ENCODE measurements at regions not wholly inside any gene's neighbourhood (a gene's known extent, or its start where the extent isn't known, plus 50 kb on each side); places are given as distances from the start of the nearest gene placed in this dataset.

GRCh38 chr11:71201936-71202597, 50.3 kb downstream of the SHANK2 start:
- no peaks in the 10 kb centered on the region for H3K9me3 ChIP-seq
- no peak for DNase-seq (ENCODE audit: low spot score in 2 of 2)
- 84% methylated on average over 6 of the region's 6 CpGs for WGBS
- H3K36me3 ChIP-seq: no peaks in the 10 kb centered on the region
- no peak overlapping the region for H3K4me3 ChIP-seq
- no peak for TF ChIP-seq EP300 (IDR thresholded peaks at IDR 0.05)
- no peak for TF ChIP-seq CTCF (IDR thresholded peaks at IDR 0.05)
- TF ChIP-seq POLR2A (IDR thresholded peaks at IDR 0.05): no peak
- TF ChIP-seq POLR2AphosphoS5 (IDR thresholded peaks at IDR 0.05): no peak
- no peak overlapping the region for H3K27ac ChIP-seq
- peaks cover 39% of the 10 kb centered on the region for H3K27me3 ChIP-seq
- no peaks in the 10 kb centered on the region for H3K4me1 ChIP-seq

- DNase-seq (ENCODE audit: low spot score in 2 of 2): no peak
- Histone ChIP-seq H3K4me3 (no peak overlapping the region), H3K27me3 (peaks cover 39% of the 10 kb centered on the region), H3K27ac (no peak overlapping the region), H3K36me3 (no peaks in the 10 kb centered on the region), H3K4me1 (no peaks in the 10 kb centered on the region), H3K9me3 (no peaks in the 10 kb centered on the region)
- TF ChIP-seq POLR2A (IDR thresholded peaks at IDR 0.05) (no peak), POLR2AphosphoS5 (IDR thresholded peaks at IDR 0.05) (no peak), EP300 (IDR thresholded peaks at IDR 0.05) (no peak), CTCF (IDR thresholded peaks at IDR 0.05) (no peak)
- WGBS: 100% methylated on average over 8 of the region's 20 CpGs
Measured at GRCh38 chr11:71201231-71201630, 51.1 kb downstream of the SHANK2 start.

- H3K27ac ChIP-seq: no peak overlapping the region
- no peak for DNase-seq (ENCODE audit: low spot score in 2 of 2)
- TF ChIP-seq CTCF (IDR thresholded peaks at IDR 0.05) (no peak), POLR2AphosphoS5 (IDR thresholded peaks at IDR 0.05) (no peak), EP300 (IDR thresholded peaks at IDR 0.05) (no peak), POLR2A (IDR thresholded peaks at IDR 0.05) (no peak)
- 76% methylated on average over 5 of the region's 5 CpGs for WGBS
- H3K9me3 ChIP-seq: no peaks in the 10 kb centered on the region
- peaks cover 39% of the 10 kb centered on the region for H3K27me3 ChIP-seq
- no peak overlapping the region for H3K4me3 ChIP-seq
- H3K36me3 ChIP-seq: no peaks in the 10 kb centered on the region
- H3K4me1 ChIP-seq: no peaks in the 10 kb centered on the region
Measured at GRCh38 chr11:71200761-71201160, 51.6 kb downstream of the SHANK2 start.

GRCh38 chr11:71200172-71200716, 52.1 kb downstream of the SHANK2 start:
- TF ChIP-seq POLR2A (IDR thresholded peaks at IDR 0.05): no peak
- TF ChIP-seq POLR2AphosphoS5 (IDR thresholded peaks at IDR 0.05): no peak
- no peak for TF ChIP-seq EP300 (IDR thresholded peaks at IDR 0.05)
- no peak for TF ChIP-seq CTCF (IDR thresholded peaks at IDR 0.05)
- peaks cover 39% of the 10 kb centered on the region for H3K27me3 ChIP-seq
- H3K4me3 ChIP-seq: no peak overlapping the region
- 75% methylated on average over 9 of the region's 9 CpGs for WGBS
- no peak for DNase-seq (ENCODE audit: low spot score in 2 of 2)
- no peak overlapping the region for H3K27ac ChIP-seq
- H3K4me1 ChIP-seq: no peaks in the 10 kb centered on the region
- no peaks in the 10 kb centered on the region for H3K36me3 ChIP-seq
- no peaks in the 10 kb centered on the region for H3K9me3 ChIP-seq

GRCh38 chr11:71199226-71199820, 53.1 kb downstream of the SHANK2 start:
- TF ChIP-seq EP300 (IDR thresholded peaks at IDR 0.05) (no peak), CTCF (IDR thresholded peaks at IDR 0.05) (no peak), POLR2AphosphoS5 (IDR thresholded peaks at IDR 0.05) (no peak), POLR2A (IDR thresholded peaks at IDR 0.05) (no peak)
- no peak for DNase-seq (ENCODE audit: low spot score in 2 of 2)
- Histone ChIP-seq H3K27me3 (peaks cover 35% of the 10 kb centered on the region), H3K36me3 (no peaks in the 10 kb centered on the region), H3K27ac (no peak overlapping the region), H3K4me3 (no peak overlapping the region), H3K9me3 (no peaks in the 10 kb centered on the region), H3K4me1 (no peaks in the 10 kb centered on the region)
- WGBS: 66% methylated on average over 20 of the region's 20 CpGs
